Retinal pigment epithelial cell (primary cell): ENCODE measurements at regions not wholly inside any gene's neighbourhood (a gene's known extent, or its start where the extent isn't known, plus 50 kb on each side); places are given as distances from the start of the nearest gene placed in this dataset.
"Not testable (repeated sequence)": the region's sequence is repeated elsewhere in the genome, so short reads cannot be mapped to it uniquely, and the experiment has no call there.

ENCODE experiments used
- DNase-seq: peaks from one replicate; pipeline ENCODE4 v3.0.0-alpha.2; 2010; ENCODE audit warnings: low read depth
- H3K4me3 ChIP-seq: 2 replicates; pipeline ENCODE4 v1.5.1; 2011; ENCODE audit warnings: mild to moderate bottlenecking, low read length, control low read depth, moderate library complexity
- CTCF ChIP-seq: conservative IDR thresholded peaks from 2 replicates; pipeline ENCODE4 v1.5.1; 2011; ENCODE audit warnings: low read depth, low read length, control low read depth, inconsistent platforms

- TF ChIP-seq CTCF = no peak
- DNase-seq = no peak
- H3K4me3 ChIP-seq = no peak overlapping the region
Observed at GRCh38 chr16:7805686-7806396, 473.2 kb downstream of the RBFOX1 start.

- TF ChIP-seq CTCF = no peak
- no peak overlapping the region for H3K4me3 ChIP-seq
- no peak for DNase-seq
Observed at GRCh38 chr16:7804635-7805195, 472.1 kb downstream of the RBFOX1 start.

- no peak overlapping the region for H3K4me3 ChIP-seq
- TF ChIP-seq CTCF = no peak
- DNase-seq = no peak
Observed at GRCh38 chr16:7792346-7792745, 459.7 kb downstream of the RBFOX1 start.

- DNase-seq = no peak
- no peak for TF ChIP-seq CTCF
- no peak overlapping the region for H3K4me3 ChIP-seq
Observed at GRCh38 chr16:7791028-7791590, 458.5 kb downstream of the RBFOX1 start.

GRCh38 chr16:7775072-7775488 lies 442.4 kb downstream of the RBFOX1 start:
- DNase-seq = no peak
- no peak for TF ChIP-seq CTCF
- H3K4me3 ChIP-seq = no peak overlapping the region

- H3K4me3 ChIP-seq = no peak overlapping the region
- no peak for DNase-seq
- TF ChIP-seq CTCF = no peak
Observed at GRCh38 chr16:7772722-7773121, 440.1 kb downstream of the RBFOX1 start.

- DNase-seq = not testable (repeated sequence)
Observed at GRCh38 chr16:7769091-7769490, 436.4 kb downstream of the RBFOX1 start.

More at GRCh38 chr16:7769091-7769490, 436.4 kb downstream of the RBFOX1 start:
- not testable (repeated sequence) for H3K4me3 ChIP-seq
